Loucy (cell line): ENCODE measurements at regions not wholly inside any gene's neighbourhood (a gene's known extent, or its start where the extent isn't known, plus 50 kb on each side); places are given as distances from the start of the nearest gene placed in this dataset.

Experiments used
- H2AFZ ChIP-seq: fragments of 200-600 bp; sonication (generic); 2 replicates; pipeline ENCODE4 v1.6.0; 2016; ENCODE audit warnings: antibody characterized with exemption, mild to moderate bottlenecking, low read length, moderate library complexity
- H3F3A ChIP-seq: fragments of 200-600 bp; 2 replicates; pipeline ENCODE4 v1.6.0; 2016; ENCODE audit warnings: antibody characterized with exemption, low read depth, mild to moderate bottlenecking
- H3K27me3 ChIP-seq: fragments of 200-600 bp; sonication (generic); 2 replicates; pipeline ENCODE4 v1.6.1; 2014; ENCODE audit warnings: low read length, mild to moderate bottlenecking; ENCODE audit not compliant: insufficient read depth, poor library complexity, severe bottlenecking
- H3K36me3 ChIP-seq: fragments of 200-600 bp; sonication (generic); 2 replicates; pipeline ENCODE4 v1.6.1; 2016; ENCODE audit warnings: low read length; ENCODE audit not compliant: insufficient read depth
- H3K4me1 ChIP-seq: fragments of 200-600 bp; sonication (generic); 2 replicates; pipeline ENCODE4 v1.5.1; 2014; ENCODE audit warnings: low read length, mild to moderate bottlenecking; ENCODE audit not compliant: insufficient read depth, poor library complexity, severe bottlenecking
- H3K4me2 ChIP-seq: fragments of 200-600 bp; sonication (generic); 2 replicates; pipeline ENCODE4 v1.6.0; 2014; ENCODE audit warnings: antibody characterized with exemption, low read length, low read depth, mild to moderate bottlenecking; ENCODE audit not compliant: poor library complexity, severe bottlenecking
- H3K4me3 ChIP-seq: fragments of 200-600 bp; sonication (generic); 2 replicates; pipeline ENCODE4 v1.5.1; 2014; ENCODE audit warnings: low read length, mild to moderate bottlenecking, mixed read lengths; ENCODE audit not compliant: poor library complexity, severe bottlenecking
- H3K79me2 ChIP-seq: fragments of 200-600 bp; sonication (generic); 2 replicates; pipeline ENCODE4 v1.6.1; 2014; ENCODE audit warnings: low read length; ENCODE audit not compliant: insufficient read depth
- H3K9ac ChIP-seq: fragments of 200-600 bp; sonication (generic); 2 replicates; pipeline ENCODE4 v1.6.0; 2014; ENCODE audit warnings: mild to moderate bottlenecking, low read depth, low read length, moderate library complexity; ENCODE audit not compliant: poor library complexity, severe bottlenecking
- H3K9me2 ChIP-seq: fragments of 200-600 bp; sonication (generic); replicated peaks from 2 replicates; pipeline ENCODE4 v1.6.1; 2016; ENCODE audit warnings: low read depth, low read length, mixed read lengths
- H3K9me3 ChIP-seq: fragments of 200-600 bp; sonication (generic); 2 replicates; pipeline ENCODE4 v1.6.1; 2014; ENCODE audit warnings: mild to moderate bottlenecking, antibody characterized with exemption, low read length, low read depth; ENCODE audit not compliant: insufficient read depth
- H4K20me1 ChIP-seq: fragments of 200-600 bp; sonication (generic); 2 replicates; pipeline ENCODE4 v1.6.0; 2014; ENCODE audit warnings: antibody characterized with exemption, low read length, mild to moderate bottlenecking; ENCODE audit not compliant: insufficient read depth, poor library complexity, severe bottlenecking
- EZH2phosphoT487 ChIP-seq: fragments of 200-600 bp; IDR thresholded peaks from 2 replicates; pipeline ENCODE4 v1.6.1; 2018; ENCODE audit warnings: antibody characterized with exemption, mild to moderate bottlenecking, moderate library complexity, borderline replicate concordance
- TF ChIP-seq, protein P1 (sequence below): fragments of 200-600 bp; sonication (generic); conservative IDR thresholded peaks from 2 replicates; pipeline ENCODE4 v1.5.1; 2014; ENCODE audit warnings: mild to moderate bottlenecking, antibody characterized with exemption, low read length

DNA sequence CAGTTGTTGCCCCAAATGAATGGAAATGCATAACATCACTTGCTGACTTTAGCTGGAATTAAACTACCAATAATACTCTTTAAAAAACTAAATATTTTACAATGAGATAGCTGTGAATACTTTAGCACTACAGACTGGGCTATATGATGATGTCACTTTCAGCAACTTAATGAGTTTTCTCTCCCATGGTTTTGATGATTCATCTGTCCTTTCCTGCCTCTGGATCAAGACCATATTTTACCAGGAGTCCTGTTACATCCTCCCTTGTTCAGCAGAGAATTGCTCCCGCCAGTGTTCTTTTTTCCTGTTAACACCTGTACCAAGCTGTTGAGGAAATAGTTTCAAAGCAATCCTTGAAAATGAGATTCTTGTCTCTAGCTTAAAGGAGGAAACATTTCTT is 543.0 kb downstream of the SPRY1 start:
- Histone ChIP-seq H3K79me2 (no peaks in the 10 kb centered on the region), H4K20me1 (no peaks in the 10 kb centered on the region), H2AFZ (no peak overlapping the region), H3K27me3 (no peaks in the 10 kb centered on the region), H3K9me2 (no peaks in the 10 kb centered on the region), H3K9me3 (no peaks in the 10 kb centered on the region), H3F3A (no peaks in the 10 kb centered on the region), H3K9ac (no peak overlapping the region), H3K4me2 (no peak overlapping the region), H3K4me3 (no peak overlapping the region), H3K4me1 (no peaks in the 10 kb centered on the region), H3K36me3 (no peaks in the 10 kb centered on the region)
- TF ChIP-seq EZH2phosphoT487: no peak
- TF ChIP-seq, protein P1, sequence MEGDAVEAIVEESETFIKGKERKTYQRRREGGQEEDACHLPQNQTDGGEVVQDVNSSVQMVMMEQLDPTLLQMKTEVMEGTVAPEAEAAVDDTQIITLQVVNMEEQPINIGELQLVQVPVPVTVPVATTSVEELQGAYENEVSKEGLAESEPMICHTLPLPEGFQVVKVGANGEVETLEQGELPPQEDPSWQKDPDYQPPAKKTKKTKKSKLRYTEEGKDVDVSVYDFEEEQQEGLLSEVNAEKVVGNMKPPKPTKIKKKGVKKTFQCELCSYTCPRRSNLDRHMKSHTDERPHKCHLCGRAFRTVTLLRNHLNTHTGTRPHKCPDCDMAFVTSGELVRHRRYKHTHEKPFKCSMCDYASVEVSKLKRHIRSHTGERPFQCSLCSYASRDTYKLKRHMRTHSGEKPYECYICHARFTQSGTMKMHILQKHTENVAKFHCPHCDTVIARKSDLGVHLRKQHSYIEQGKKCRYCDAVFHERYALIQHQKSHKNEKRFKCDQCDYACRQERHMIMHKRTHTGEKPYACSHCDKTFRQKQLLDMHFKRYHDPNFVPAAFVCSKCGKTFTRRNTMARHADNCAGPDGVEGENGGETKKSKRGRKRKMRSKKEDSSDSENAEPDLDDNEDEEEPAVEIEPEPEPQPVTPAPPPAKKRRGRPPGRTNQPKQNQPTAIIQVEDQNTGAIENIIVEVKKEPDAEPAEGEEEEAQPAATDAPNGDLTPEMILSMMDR: no peak

- no peaks in the 10 kb centered on the region for H3F3A ChIP-seq
- H4K20me1 ChIP-seq: no peaks in the 10 kb centered on the region
- H3K9me2 ChIP-seq: no peaks in the 10 kb centered on the region
- no peak for TF ChIP-seq EZH2phosphoT487
- TF ChIP-seq, protein P1: no peak
- no peak overlapping the region for H3K4me3 ChIP-seq
- H3K9ac ChIP-seq: no peak overlapping the region
- H3K9me3 ChIP-seq: no peaks in the 10 kb centered on the region
- no peak overlapping the region for H2AFZ ChIP-seq
- no peaks in the 10 kb centered on the region for H3K36me3 ChIP-seq
- no peaks in the 10 kb centered on the region for H3K79me2 ChIP-seq
- no peaks in the 10 kb centered on the region for H3K27me3 ChIP-seq
- H3K4me2 ChIP-seq: no peak overlapping the region
- H3K4me1 ChIP-seq: no peaks in the 10 kb centered on the region
These were observed 544.0 kb downstream of the SPRY1 start for GRCh38 chr4:123940604-123941003.

DNA sequence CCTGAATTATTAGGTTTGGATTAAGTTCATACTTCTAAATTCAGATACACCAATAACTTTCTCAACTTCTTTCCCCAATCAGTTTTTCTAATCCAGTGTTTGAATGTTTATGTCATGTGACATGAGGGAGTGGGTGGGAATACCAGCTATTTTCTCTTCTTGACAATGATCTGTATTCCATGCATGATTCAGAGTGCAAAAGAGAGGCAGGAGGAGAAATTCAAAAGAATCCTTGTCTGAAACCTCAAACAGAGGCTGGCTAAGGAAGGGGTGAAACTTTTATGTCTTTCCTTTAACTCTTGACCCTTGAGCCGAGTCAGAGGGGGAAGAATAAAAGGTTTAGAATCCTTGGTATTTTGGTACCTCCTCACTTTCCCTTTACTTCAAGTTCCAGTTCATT is 544.7 kb downstream of the SPRY1 start:
- H3K9me2 ChIP-seq: no peaks in the 10 kb centered on the region
- no peak overlapping the region for H3K4me2 ChIP-seq
- H4K20me1 ChIP-seq: no peaks in the 10 kb centered on the region
- no peaks in the 10 kb centered on the region for H3K4me1 ChIP-seq
- H3K4me3 ChIP-seq: no peak overlapping the region
- no peak overlapping the region for H2AFZ ChIP-seq
- no peaks in the 10 kb centered on the region for H3K27me3 ChIP-seq
- no peaks in the 10 kb centered on the region for H3K9me3 ChIP-seq
- H3K36me3 ChIP-seq: no peaks in the 10 kb centered on the region
- no peaks in the 10 kb centered on the region for H3K79me2 ChIP-seq
- TF ChIP-seq, protein P1: no peak
- no peak for TF ChIP-seq EZH2phosphoT487
- no peaks in the 10 kb centered on the region for H3F3A ChIP-seq
- H3K9ac ChIP-seq: no peak overlapping the region
